GM19452 (cell line): ENCODE measurements at regions not wholly inside any gene's neighbourhood (a gene's known extent, or its start where the extent isn't known, plus 50 kb on each side); places are given as distances from the start of the nearest gene placed in this dataset.
"Not testable (repeated sequence)": the region's sequence is repeated elsewhere in the genome, so short reads cannot be mapped to it uniquely, and the experiment has no call there.

ENCODE experiments used
- ATAC-seq: cut with Tn5 transposase; IDR thresholded peaks from one replicate; pipeline ENCODE4 v1.9.1; 2021; ENCODE audit not compliant: unreplicated experiment

- ATAC-seq, result no peak
These were observed 194.8 kb upstream of the SALL3 start for GRCh38 chr18:78784861-78785260.

GRCh38 chr18:78785706-78786105 is 193.9 kb upstream of the SALL3 start:
- no peak for ATAC-seq

GRCh38 chr18:78786776-78787175 is 192.8 kb upstream of the SALL3 start:
- ATAC-seq, result no peak

GRCh38 chr18:78787751-78788150 is 191.9 kb upstream of the SALL3 start:
- ATAC-seq, result no peak

DNA sequence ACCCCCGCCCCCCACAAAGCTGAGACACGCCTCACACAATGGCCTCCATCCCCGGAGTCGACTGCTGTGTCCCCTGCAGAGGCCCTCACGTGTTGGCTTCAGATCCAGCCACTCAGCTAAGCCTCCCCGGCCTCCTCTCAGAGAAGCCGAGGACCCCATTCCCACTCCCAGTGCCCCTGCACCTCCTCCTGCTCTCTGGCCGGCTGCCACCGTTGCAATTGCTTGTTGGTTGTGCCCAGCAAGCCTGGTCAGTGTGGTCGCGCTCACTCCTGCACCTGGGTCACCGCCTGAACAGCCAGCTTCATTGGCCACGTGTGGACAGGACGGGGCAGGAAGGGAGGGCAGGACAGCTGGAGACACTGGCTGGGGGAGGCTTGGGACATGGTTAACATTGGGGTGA is 191.5 kb upstream of the SALL3 start:
- no peak for ATAC-seq

GRCh38 chr18:78789850-78790249 is 189.8 kb upstream of the SALL3 start:
- ATAC-seq, result no peak

- ATAC-seq, result no peak
These were observed 189.1 kb upstream of the SALL3 start for GRCh38 chr18:78790511-78790910.

- ATAC-seq, result no peak
These were observed 188.7 kb upstream of the SALL3 start for GRCh38 chr18:78790960-78791359.

DNA sequence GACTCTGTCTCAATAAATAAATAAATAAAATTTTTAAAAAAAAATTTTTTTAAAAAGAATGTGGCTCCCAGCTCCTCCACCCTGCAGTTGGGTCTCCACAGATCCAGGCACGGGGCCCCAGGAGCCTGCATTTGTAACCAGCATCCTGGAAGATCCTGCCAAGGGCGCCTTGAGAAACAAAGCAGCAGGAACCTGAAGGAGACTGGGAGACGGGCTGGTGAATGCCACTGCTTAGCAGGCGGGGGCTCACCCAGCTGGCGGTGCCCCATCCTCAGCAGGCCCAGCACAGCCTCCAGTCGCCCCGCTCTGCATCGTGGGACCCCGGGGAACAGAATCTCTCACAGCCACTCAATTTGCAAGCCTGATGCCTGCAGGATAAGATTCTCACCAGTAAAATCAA is 187.5 kb upstream of the SALL3 start:
- ATAC-seq, result no peak

DNA sequence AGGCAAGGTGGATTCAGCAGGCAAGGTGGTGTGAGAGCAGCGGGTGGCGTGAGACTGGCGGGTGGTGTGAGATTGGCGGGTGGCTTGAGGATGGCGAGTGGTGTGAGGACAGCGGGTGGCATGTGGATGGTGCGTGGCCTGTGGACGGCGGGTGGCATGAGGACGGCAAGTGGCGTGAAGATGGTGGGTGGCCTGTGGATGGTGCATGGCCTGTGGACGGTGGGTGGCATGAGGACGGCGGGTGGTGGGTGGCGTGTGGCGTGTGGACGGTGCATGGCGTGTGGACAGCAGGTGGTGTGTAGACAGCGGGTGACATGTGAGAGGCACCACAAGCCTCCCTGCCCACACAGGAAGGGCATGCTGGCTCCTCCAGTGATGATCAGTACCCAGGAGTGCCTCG is 186.9 kb upstream of the SALL3 start:
- no peak for ATAC-seq

- ATAC-seq, result no peak
These were observed 186.1 kb upstream of the SALL3 start for GRCh38 chr18:78793313-78794070.

- no peak for ATAC-seq
These were observed 185.6 kb upstream of the SALL3 start for GRCh38 chr18:78794071-78794430.

- no peak for ATAC-seq
These were observed 182.7 kb upstream of the SALL3 start for GRCh38 chr18:78796693-78797455.

GRCh38 chr18:78797499-78797898 is 182.1 kb upstream of the SALL3 start:
- no peak for ATAC-seq

DNA sequence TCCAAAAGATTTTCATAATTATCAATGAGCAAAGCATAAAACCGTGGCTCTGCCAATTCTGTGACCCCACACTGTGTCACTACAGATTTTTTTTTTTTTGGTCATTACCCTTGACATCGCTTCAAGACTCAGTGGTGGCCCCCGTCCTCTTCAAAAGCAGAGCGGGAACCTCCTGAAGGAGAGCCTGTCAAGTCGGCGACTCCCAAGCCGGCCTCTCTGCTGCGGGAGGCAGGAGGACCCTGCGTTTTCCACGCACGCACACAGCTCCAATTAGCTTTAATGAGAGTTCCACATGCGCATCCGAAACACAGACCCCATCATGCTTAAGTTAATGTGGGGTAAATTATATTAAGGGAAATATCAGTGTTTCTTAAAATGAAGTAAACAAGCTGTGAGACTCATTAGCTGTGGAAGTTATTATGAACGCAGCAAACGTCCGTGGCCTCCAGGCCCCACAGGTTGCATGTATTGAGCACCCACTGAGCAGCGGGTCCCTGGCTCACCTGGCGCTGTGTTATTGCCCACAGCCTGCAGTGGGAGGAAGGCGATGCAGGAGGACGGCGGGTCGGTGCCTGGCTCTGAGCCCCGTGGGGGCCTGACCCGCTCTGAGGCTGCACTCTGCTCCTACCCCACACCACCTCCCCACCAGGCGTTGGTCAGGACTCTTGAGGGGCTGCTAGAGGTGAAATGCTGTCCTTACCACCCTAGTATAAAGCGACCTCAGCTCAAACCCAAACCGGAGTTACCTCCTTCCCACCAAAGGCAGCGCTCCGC is 181.0 kb upstream of the SALL3 start:
- ATAC-seq, result no peak

DNA sequence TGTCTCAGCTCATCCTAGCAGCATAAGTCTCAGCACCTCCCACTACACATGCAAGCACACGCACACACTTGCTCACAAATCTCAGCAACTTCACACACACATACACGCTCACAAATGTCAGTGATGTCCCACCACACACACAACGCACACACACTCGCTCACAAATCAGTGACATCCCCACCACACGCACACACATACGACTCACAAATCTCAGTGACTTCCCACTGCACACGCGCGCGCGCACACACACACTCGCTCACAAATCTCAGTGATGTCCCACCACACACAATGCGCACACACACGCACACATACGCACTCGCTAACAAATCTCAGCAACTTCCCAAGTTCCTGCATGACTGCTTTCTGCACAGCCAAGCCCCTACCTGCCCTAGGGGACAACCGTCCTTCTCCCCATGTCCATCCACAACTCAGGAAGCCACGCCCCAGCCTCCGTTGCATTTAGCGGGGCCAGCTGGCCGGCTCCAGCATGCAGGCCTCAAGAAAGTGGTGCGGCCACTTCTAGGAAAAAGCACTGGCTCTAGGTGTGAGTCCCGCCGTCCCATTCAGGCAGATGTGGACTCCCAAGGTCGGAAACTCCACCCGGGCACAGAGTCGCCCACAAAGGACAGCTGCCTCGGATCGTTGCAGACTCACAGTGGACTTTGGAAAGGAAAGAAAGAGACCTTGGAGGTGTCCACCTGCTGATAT is 180.1 kb upstream of the SALL3 start:
- no peak for ATAC-seq

GRCh38 chr18:78800102-78800851 is 179.3 kb upstream of the SALL3 start:
- ATAC-seq, result not testable (repeated sequence)

DNA sequence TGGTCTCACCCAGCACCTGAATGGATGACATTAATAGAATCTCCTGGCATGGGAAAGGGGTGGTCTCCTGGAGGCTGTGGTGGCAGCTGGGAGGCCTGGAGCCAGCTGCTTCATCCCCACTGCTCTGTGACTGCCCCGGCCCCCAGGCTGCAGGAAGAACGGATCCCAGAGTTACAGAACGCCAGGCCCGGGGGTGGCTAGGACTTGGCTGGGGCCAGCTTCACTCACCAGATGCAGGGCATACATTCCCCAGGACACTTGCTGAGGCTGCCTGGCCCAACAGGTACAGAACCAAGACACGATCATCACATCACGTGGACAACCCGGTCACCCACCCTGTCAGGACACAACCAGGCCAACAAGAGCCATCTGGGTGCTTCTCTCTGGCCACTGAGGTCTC is 178.6 kb upstream of the SALL3 start:
- no peak for ATAC-seq

DNA sequence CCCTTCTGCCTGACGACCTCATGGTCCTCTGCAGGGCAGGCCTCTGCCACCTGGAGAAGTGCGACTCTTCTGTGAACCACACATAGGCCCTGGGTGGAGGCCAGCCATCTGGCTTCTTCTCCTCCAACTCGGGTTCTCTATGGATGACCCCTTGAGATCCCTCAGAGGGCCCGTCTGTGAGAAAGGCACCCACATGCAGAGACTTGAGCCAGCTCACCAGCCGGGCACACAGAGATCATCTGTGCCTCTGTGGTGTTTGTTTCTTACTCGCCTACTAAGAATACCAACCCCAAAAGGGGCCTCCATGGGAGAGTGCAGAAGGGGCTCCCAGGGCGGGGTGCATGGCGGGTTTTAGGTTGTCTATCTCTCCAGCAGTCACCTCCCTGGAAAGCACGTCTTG is 176.5 kb upstream of the SALL3 start:
- no peak for ATAC-seq

- no peak for ATAC-seq
These were observed 175.2 kb upstream of the SALL3 start for GRCh38 chr18:78804206-78805030.
